HEK293 (cell line): ENCODE measurements at regions not wholly inside any gene's neighbourhood (a gene's known extent, or its start where the extent isn't known, plus 50 kb on each side); places are given as distances from the start of the nearest gene placed in this dataset.
A peak's percentile ranks its signal among the peaks of the same experiment; 100 is the strongest.

ENCODE experiments used
- CTCF ChIA-PET: fragments of 350-600 bp; formaldehyde crosslinking; extraction: SDS; loops from one replicate; lab custom pipeline; 2021; ENCODE audit warnings: antibody characterized with exemption; lab: Yijun Ruan, JAX
- POLR2A ChIA-PET: fragments of 300-600 bp; formaldehyde crosslinking; extraction: SDS; loops from one replicate; lab custom pipeline; 2020; ENCODE audit warnings: antibody characterized with exemption, inconsistent platforms; lab: Yijun Ruan, JAX
- H3K27ac ChIP-seq: fragments of 200-500 bp; sonication (Bioruptor generic); 2 replicates; pipeline ENCODE4 v1.5.1; 2014; ENCODE audit warnings: low read depth, low read length, control low read depth, inconsistent platforms; ENCODE audit errors: extremely low read depth
- H3K36me3 ChIP-seq, 2 experiments: fragments of 200-500 bp in 1 of 2; sonication (Bioruptor generic) in 1 of 2; 1 replicate in 1 of 2; 2 replicates in 1 of 2; pipeline ENCODE4 v1.5.1; 2014 to 2017; ENCODE audit warnings: inconsistent platforms in 2 of 2, low read length in 2 of 2; ENCODE audit not compliant: control insufficient read depth in 2 of 2, insufficient read depth in 1 of 2
- H3K4me1 ChIP-seq: fragments of 200-500 bp; sonication (Bioruptor generic); 2 replicates; pipeline ENCODE4 v1.5.1; 2014; ENCODE audit warnings: mild to moderate bottlenecking, low read length, inconsistent platforms; ENCODE audit not compliant: control insufficient read depth, insufficient read depth
- H3K4me3 ChIP-seq: 2 replicates; pipeline ENCODE4 v1.5.1; 2011; ENCODE audit warnings: low read depth, mild to moderate bottlenecking, control low read depth, low read length, moderate library complexity
- H3K9me3 ChIP-seq: fragments of 200-500 bp; sonication (Bioruptor generic); 2 replicates; pipeline ENCODE4 v1.5.1; 2014; ENCODE audit warnings: low read depth, low read length, inconsistent platforms; ENCODE audit not compliant: control insufficient read depth, insufficient read depth
- AEBP2 ChIP-seq: fragments of 450-650 bp; formaldehyde crosslinking; IDR thresholded peaks from 2 replicates; pipeline ENCODE4 v1.5.1; 2016; ENCODE audit warnings: missing biosample characterization, missing genetic modification characterization, borderline replicate concordance
- PRDM6 ChIP-seq: fragments of 450-650 bp; formaldehyde crosslinking; IDR thresholded peaks from 2 replicates; pipeline ENCODE4 v1.5.1; 2017; ENCODE audit warnings: missing biosample characterization, missing genetic modification characterization
- SCRT1 ChIP-seq: fragments of 450-650 bp; formaldehyde crosslinking; IDR thresholded peaks from 2 replicates; pipeline ENCODE4 v1.5.1; 2016; ENCODE audit warnings: missing biosample characterization, missing genetic modification characterization, borderline replicate concordance
- SCRT2 ChIP-seq: fragments of 450-650 bp; formaldehyde crosslinking; IDR thresholded peaks from 2 replicates; pipeline ENCODE4 v1.5.1; 2016; ENCODE audit warnings: missing biosample characterization, missing genetic modification characterization
- SP7 ChIP-seq: fragments of 450-650 bp; formaldehyde crosslinking; IDR thresholded peaks from 2 replicates; pipeline ENCODE4 v1.5.1; 2016; ENCODE audit warnings: missing biosample characterization, missing genetic modification characterization
- ZBTB21 ChIP-seq: fragments of 450-650 bp; formaldehyde crosslinking; IDR thresholded peaks from 2 replicates; pipeline ENCODE4 v1.5.1; 2017; ENCODE audit warnings: missing biosample characterization, missing genetic modification characterization
- ZFP3 ChIP-seq: fragments of 450-650 bp; formaldehyde crosslinking; IDR thresholded peaks from 2 replicates; pipeline ENCODE4 v1.5.1; 2016; ENCODE audit warnings: low read depth, missing biosample characterization, missing genetic modification characterization
- ZNF148 ChIP-seq: fragments of 450-650 bp; formaldehyde crosslinking; IDR thresholded peaks from 2 replicates; pipeline ENCODE4 v1.5.0; 2017; ENCODE audit warnings: missing biosample characterization, missing genetic modification characterization, borderline replicate concordance
- ZNF280C ChIP-seq: fragments of 450-650 bp; formaldehyde crosslinking; IDR thresholded peaks from 2 replicates; pipeline ENCODE4 v1.5.1; 2016; ENCODE audit warnings: missing biosample characterization, missing genetic modification characterization
- ZNF324 ChIP-seq: fragments of 450-650 bp; formaldehyde crosslinking; IDR thresholded peaks from 2 replicates; pipeline ENCODE4 v1.5.1; 2016; ENCODE audit warnings: missing biosample characterization, missing genetic modification characterization
- ZNF354C ChIP-seq: fragments of 450-650 bp; formaldehyde crosslinking; IDR thresholded peaks from 2 replicates; pipeline ENCODE4 v1.5.1; 2016; ENCODE audit warnings: missing biosample characterization, missing genetic modification characterization, low read depth, borderline replicate concordance
- ZNF48 ChIP-seq: fragments of 450-650 bp; formaldehyde crosslinking; IDR thresholded peaks from 2 replicates; pipeline ENCODE4 v1.5.1; 2016; ENCODE audit warnings: missing biosample characterization, missing genetic modification characterization
- ZNF530 ChIP-seq: fragments of 450-650 bp; formaldehyde crosslinking; IDR thresholded peaks from 2 replicates; pipeline ENCODE4 v1.5.1; 2016; ENCODE audit warnings: low read depth, missing biosample characterization, missing genetic modification characterization
- ZNF600 ChIP-seq: fragments of 450-650 bp; formaldehyde crosslinking; IDR thresholded peaks from 2 replicates; pipeline ENCODE4 v1.5.1; 2016; ENCODE audit warnings: missing biosample characterization, missing genetic modification characterization
- ZNF707 ChIP-seq: fragments of 450-650 bp; formaldehyde crosslinking; IDR thresholded peaks from 2 replicates; pipeline ENCODE4 v1.5.1; 2016; ENCODE audit warnings: missing biosample characterization, missing genetic modification characterization
- TF ChIP-seq, protein P1 (sequence below): fragments of 450-650 bp; formaldehyde crosslinking; IDR thresholded peaks from 2 replicates; pipeline ENCODE4 v1.5.1; 2016; ENCODE audit warnings: missing biosample characterization, missing genetic modification characterization
- TF ChIP-seq, protein P2 (sequence below): fragments of 450-650 bp; formaldehyde crosslinking; IDR thresholded peaks from 2 replicates; pipeline ENCODE4 v1.5.1; 2016; ENCODE audit warnings: missing biosample characterization, missing genetic modification characterization
- TF ChIP-seq, protein P3 (sequence below): fragments of 450-650 bp; formaldehyde crosslinking; IDR thresholded peaks from 2 replicates; pipeline ENCODE4 v1.5.1; 2016; ENCODE audit warnings: missing biosample characterization, missing genetic modification characterization

- no peaks in the 10 kb centered on the region for H3K36me3 ChIP-seq
- POLR2A ChIA-PET, result no interaction called here
- TF ChIP-seq ZBTB21, result no peak
- TF ChIP-seq, protein P1, sequence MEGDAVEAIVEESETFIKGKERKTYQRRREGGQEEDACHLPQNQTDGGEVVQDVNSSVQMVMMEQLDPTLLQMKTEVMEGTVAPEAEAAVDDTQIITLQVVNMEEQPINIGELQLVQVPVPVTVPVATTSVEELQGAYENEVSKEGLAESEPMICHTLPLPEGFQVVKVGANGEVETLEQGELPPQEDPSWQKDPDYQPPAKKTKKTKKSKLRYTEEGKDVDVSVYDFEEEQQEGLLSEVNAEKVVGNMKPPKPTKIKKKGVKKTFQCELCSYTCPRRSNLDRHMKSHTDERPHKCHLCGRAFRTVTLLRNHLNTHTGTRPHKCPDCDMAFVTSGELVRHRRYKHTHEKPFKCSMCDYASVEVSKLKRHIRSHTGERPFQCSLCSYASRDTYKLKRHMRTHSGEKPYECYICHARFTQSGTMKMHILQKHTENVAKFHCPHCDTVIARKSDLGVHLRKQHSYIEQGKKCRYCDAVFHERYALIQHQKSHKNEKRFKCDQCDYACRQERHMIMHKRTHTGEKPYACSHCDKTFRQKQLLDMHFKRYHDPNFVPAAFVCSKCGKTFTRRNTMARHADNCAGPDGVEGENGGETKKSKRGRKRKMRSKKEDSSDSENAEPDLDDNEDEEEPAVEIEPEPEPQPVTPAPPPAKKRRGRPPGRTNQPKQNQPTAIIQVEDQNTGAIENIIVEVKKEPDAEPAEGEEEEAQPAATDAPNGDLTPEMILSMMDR (tag by site-specific recombination), result no peak
- no peak for TF ChIP-seq ZNF324
- TF ChIP-seq SCRT1 (tag by site-specific recombination), result no peak
- TF ChIP-seq, all 188 proteins: peak for 0
- Histone ChIP-seq H3K4me3 (no peak overlapping the region), H3K4me1 (no peaks in the 10 kb centered on the region), H3K27ac (no peak overlapping the region), H3K9me3 (no peaks in the 10 kb centered on the region)
- CTCF ChIA-PET, result no interaction called here
These were observed 85.1 kb upstream of the DAAM1 start for GRCh38 chr14:59103396-59103795.

GRCh38 chr14:59107819-59108218, 80.6 kb upstream of the DAAM1 start:
- no peaks in the 10 kb centered on the region for H3K9me3 ChIP-seq
- H3K27ac ChIP-seq, result no peak overlapping the region
- TF ChIP-seq ZNF354C (tag by site-specific recombination) (no peak), SCRT2 (tag by site-specific recombination) (peak; percentile 59)
- POLR2A ChIA-PET, result no interaction called here
- CTCF ChIA-PET, result interaction anchor here (0.6 to 1.2 kb wide), 4 partner anchors 11 to 607 kb away, joined by 3 to 4 read pairs (median 3); no protein-coding TSS in a partner anchor
- H3K36me3 ChIP-seq, result no peaks in the 10 kb centered on the region
- H3K4me1 ChIP-seq, result no peaks in the 10 kb centered on the region
- no peak overlapping the region for H3K4me3 ChIP-seq

GRCh38 chr14:59116984-59117415, 71.5 kb upstream of the DAAM1 start:
- no peak overlapping the region for H3K27ac ChIP-seq
- no peak overlapping the region for H3K4me3 ChIP-seq
- H3K9me3 ChIP-seq, result no peaks in the 10 kb centered on the region
- H3K36me3 ChIP-seq, result no peaks in the 10 kb centered on the region
- ChIA-PET CTCF (interaction anchor here (0.7 kb wide), 1 partner anchor 39 kb away, joined by 4 read pairs; no protein-coding TSS in a partner anchor), POLR2A (no interaction called here)
- peaks cover 5% of the 10 kb centered on the region; the same call in 1 of the 2 replicates for H3K4me1 ChIP-seq
- TF ChIP-seq SP7 (tag by site-specific recombination) (peak; percentile 60; the same call in 1 of the 2 replicates), ZFP3 (tag by site-specific recombination) (no peak), PRDM6 (tag by site-specific recombination) (peak; percentile 46; the same call in 1 of the 2 replicates), ZNF530 (tag by site-specific recombination) (no peak), ZNF148 (tag by site-specific recombination) (no peak), ZNF48 (tag by site-specific recombination) (no peak), ZNF707 (tag by site-specific recombination) (no peak), AEBP2 (tag by site-specific recombination) (no peak), ZNF600 (tag by site-specific recombination) (0 out of 2 replicates have a peak, but pooled peaks have one; percentile 27), ZNF280C (no peak)
- TF ChIP-seq, protein P2, sequence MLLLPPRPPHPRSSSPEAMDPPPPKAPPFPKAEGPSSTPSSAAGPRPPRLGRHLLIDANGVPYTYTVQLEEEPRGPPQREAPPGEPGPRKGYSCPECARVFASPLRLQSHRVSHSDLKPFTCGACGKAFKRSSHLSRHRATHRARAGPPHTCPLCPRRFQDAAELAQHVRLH (tag by site-specific recombination), result no peak
- TF ChIP-seq, protein P3, sequence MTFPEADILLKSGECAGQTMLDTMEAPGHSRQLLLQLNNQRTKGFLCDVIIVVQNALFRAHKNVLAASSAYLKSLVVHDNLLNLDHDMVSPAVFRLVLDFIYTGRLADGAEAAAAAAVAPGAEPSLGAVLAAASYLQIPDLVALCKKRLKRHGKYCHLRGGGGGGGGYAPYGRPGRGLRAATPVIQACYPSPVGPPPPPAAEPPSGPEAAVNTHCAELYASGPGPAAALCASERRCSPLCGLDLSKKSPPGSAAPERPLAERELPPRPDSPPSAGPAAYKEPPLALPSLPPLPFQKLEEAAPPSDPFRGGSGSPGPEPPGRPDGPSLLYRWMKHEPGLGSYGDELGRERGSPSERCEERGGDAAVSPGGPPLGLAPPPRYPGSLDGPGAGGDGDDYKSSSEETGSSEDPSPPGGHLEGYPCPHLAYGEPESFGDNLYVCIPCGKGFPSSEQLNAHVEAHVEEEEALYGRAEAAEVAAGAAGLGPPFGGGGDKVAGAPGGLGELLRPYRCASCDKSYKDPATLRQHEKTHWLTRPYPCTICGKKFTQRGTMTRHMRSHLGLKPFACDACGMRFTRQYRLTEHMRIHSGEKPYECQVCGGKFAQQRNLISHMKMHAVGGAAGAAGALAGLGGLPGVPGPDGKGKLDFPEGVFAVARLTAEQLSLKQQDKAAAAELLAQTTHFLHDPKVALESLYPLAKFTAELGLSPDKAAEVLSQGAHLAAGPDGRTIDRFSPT, result 0 out of 2 replicates have a peak, but pooled peaks have one; percentile 16
